SK-N-SH (cell line): ENCODE measurements at regions not wholly inside any gene's neighbourhood (a gene's known extent, or its start where the extent isn't known, plus 50 kb on each side); places are given as distances from the start of the nearest gene placed in this dataset.

ENCODE experiments used
- CTCF ChIA-PET: fragments of 300-600, 350-600 bp; formaldehyde crosslinking; extraction: SDS; loops from one replicate; lab custom pipeline; 2021; lab: Yijun Ruan, JAX
- POLR2A ChIA-PET: fragments of 350-600 bp; sonication (Branson Sonifier 250); formaldehyde crosslinking; extraction: SDS; loops from one replicate; lab custom pipeline; 2020; ENCODE audit warnings: antibody characterized with exemption, inconsistent platforms; lab: Yijun Ruan, JAX
- DNase-seq: peaks from one replicate; pipeline ENCODE4 v3.0.0; 2012
- H2AFZ ChIP-seq: fragments of 200-600 bp; sonication (generic); 2 replicates; pipeline ENCODE4 v1.8.1; 2016; ENCODE audit warnings: antibody characterized with exemption, mild to moderate bottlenecking, low read depth
- H3F3A ChIP-seq: fragments of 200-600 bp; sonication (generic); replicated peaks from 2 replicates; pipeline ENCODE3; 2016; ENCODE audit warnings: antibody characterized with exemption, mild to moderate bottlenecking; ENCODE audit not compliant: insufficient read depth
- H3K27ac ChIP-seq, 2 experiments: fragments of 200-500 bp in 1 of 2; fragments of 200-600 bp in 1 of 2; sonication (Bioruptor generic) in 1 of 2; sonication (generic), shearing (Covaris generic) in 1 of 2; 2 replicates each; pipeline versions ENCODE4 v1.5.1 to v1.6.1; 2014 to 2016; ENCODE audit warnings: low read depth in 2 of 2, inconsistent platforms in 1 of 2, low read length in 1 of 2, mild to moderate bottlenecking in 1 of 2, mixed read lengths in 1 of 2
- H3K27me3 ChIP-seq: fragments of 200-600 bp; sonication (generic), shearing (Covaris generic); 2 replicates; pipeline ENCODE4 v1.6.1; 2016; ENCODE audit warnings: mixed run types; ENCODE audit not compliant: insufficient read depth
- H3K36me3 ChIP-seq, 2 experiments: fragments of 200-500 bp in 1 of 2; fragments of 200-600 bp in 1 of 2; sonication (Bioruptor generic) in 1 of 2; sonication (generic) in 1 of 2; replicated peaks in 1 of 2; 2 replicates each; pipeline versions ENCODE3 to v1.5.1; 2014 to 2016; ENCODE audit warnings: low read length in 1 of 2, mild to moderate bottlenecking in 1 of 2; ENCODE audit not compliant: insufficient read depth in 2 of 2, control insufficient read depth in 1 of 2
- H3K4me1 ChIP-seq, 2 experiments: fragments of 200-500 bp in 1 of 2; fragments of 200-600 bp in 1 of 2; sonication (Bioruptor generic) in 1 of 2; sonication (generic), shearing (Covaris generic) in 1 of 2; 2 replicates each; pipeline versions ENCODE4 v1.5.1 to v1.6.1; 2014 to 2016; ENCODE audit warnings: low read depth in 1 of 2, low read length in 1 of 2, mixed run types in 1 of 2; ENCODE audit not compliant: insufficient read depth in 2 of 2, control insufficient read depth in 1 of 2
- H3K4me2 ChIP-seq: fragments of 200-600 bp; sonication (generic), shearing (Covaris generic); 2 replicates; pipeline ENCODE4 v1.6.1; 2017; ENCODE audit warnings: mixed run types
- H3K4me3 ChIP-seq, 2 experiments: fragments of 200-500 bp in 1 of 2; fragments of 200-600 bp in 1 of 2; sonication (Bioruptor generic) in 1 of 2; sonication (generic), shearing (Covaris generic) in 1 of 2; 2 replicates each; pipeline versions ENCODE4 v1.5.1 to v1.8.1; 2014 to 2016; ENCODE audit warnings: low read depth in 2 of 2, inconsistent platforms in 1 of 2, low read length in 1 of 2, mild to moderate bottlenecking in 1 of 2, mixed read lengths in 1 of 2, moderate library complexity in 1 of 2
- H3K79me2 ChIP-seq: fragments of 200-600 bp; sonication (generic); 2 replicates; pipeline ENCODE4 v1.8.1; 2017; ENCODE audit warnings: mild to moderate bottlenecking; ENCODE audit not compliant: insufficient read depth
- H3K9ac ChIP-seq: fragments of 200-600 bp; sonication (generic); 2 replicates; pipeline ENCODE4 v1.6.1; 2017; ENCODE audit warnings: mixed run types
- H3K9me2 ChIP-seq: fragments of 200-600 bp; sonication (generic); 2 replicates; pipeline ENCODE4 v1.6.1; 2017; ENCODE audit warnings: mixed run types
- H3K9me3 ChIP-seq: fragments of 200-600 bp; sonication (generic); 2 replicates; pipeline ENCODE4 v1.6.1; 2017; ENCODE audit warnings: mixed run types, mild to moderate bottlenecking, moderate library complexity
- H4K20me1 ChIP-seq: fragments of 200-600 bp; sonication (generic); 2 replicates; pipeline ENCODE4 v1.6.1; 2017; ENCODE audit warnings: mild to moderate bottlenecking, mixed run types; ENCODE audit not compliant: insufficient read depth
- ELF1 ChIP-seq: IDR thresholded peaks from 2 replicates; pipeline ENCODE4 v1.4.0; 2012
- EP300 ChIP-seq, 2 experiments: IDR thresholded peaks; 2 replicates each; pipeline versions ENCODE4 v1.4.0 to v1.6.1; 2012; ENCODE audit warnings: borderline replicate concordance in 1 of 2, low read depth in 1 of 2, low read length in 1 of 2
- FOSL2 ChIP-seq: IDR thresholded peaks from 2 replicates; pipeline ENCODE4 v1.4.0; 2012; ENCODE audit warnings: low read depth, mild to moderate bottlenecking, moderate library complexity, borderline replicate concordance
- FOXJ3 ChIP-seq: sonication (generic); formaldehyde crosslinking; IDR thresholded peaks from 2 replicates; pipeline ENCODE4 v1.5.1; 2020; ENCODE audit warnings: mild to moderate bottlenecking, missing genetic modification reagents
- GABPA ChIP-seq: IDR thresholded peaks from 2 replicates; pipeline ENCODE4 v1.4.0; 2012; ENCODE audit warnings: low read depth, mild to moderate bottlenecking
- GATA2 ChIP-seq: sonication (generic); formaldehyde crosslinking; IDR thresholded peaks from 2 replicates; pipeline ENCODE4 v1.5.0; 2020; ENCODE audit warnings: mild to moderate bottlenecking, missing genetic modification reagents
- IRF3 ChIP-seq: fragments of 150-350 bp; IDR thresholded peaks from 2 replicates; pipeline ENCODE4 v1.6.1; 2016; ENCODE audit warnings: mild to moderate bottlenecking, low read depth, low read length
- JUND ChIP-seq: IDR thresholded peaks from 2 replicates; pipeline ENCODE4 v1.4.0; 2012
- MEF2A ChIP-seq: IDR thresholded peaks from 2 replicates; pipeline ENCODE4 v1.4.0; 2012; ENCODE audit warnings: low read depth, borderline replicate concordance
- NRF1 ChIP-seq: IDR thresholded peaks from 2 replicates; pipeline ENCODE4 v1.6.1; 2012; ENCODE audit warnings: low read depth, mild to moderate bottlenecking, low read length
- POLR2AphosphoS5 ChIP-seq: IDR thresholded peaks from 2 replicates; pipeline ENCODE4 v1.6.1; 2012; ENCODE audit warnings: low read depth, low read length
- RAD21 ChIP-seq: IDR thresholded peaks from 2 replicates; pipeline ENCODE4 v1.6.1; 2012; ENCODE audit warnings: mild to moderate bottlenecking, low read length
- REST ChIP-seq: IDR thresholded peaks from 2 replicates; pipeline ENCODE4 v1.6.1; 2012; ENCODE audit warnings: mild to moderate bottlenecking, low read depth, low read length, moderate library complexity
- RFX5 ChIP-seq: IDR thresholded peaks from 2 replicates; pipeline ENCODE4 v1.6.1; 2012; ENCODE audit warnings: mild to moderate bottlenecking, improper control_type of control experiment, low read length
- RXRA ChIP-seq: IDR thresholded peaks from 2 replicates; pipeline ENCODE4 v1.4.0; 2012; ENCODE audit warnings: low read depth, mild to moderate bottlenecking, borderline replicate concordance
- SIN3A ChIP-seq: IDR thresholded peaks from 2 replicates; pipeline ENCODE4 v1.6.1; 2012; ENCODE audit warnings: low read depth, mild to moderate bottlenecking, low read length, moderate library complexity, borderline replicate concordance
- SMC3 ChIP-seq: IDR thresholded peaks from 2 replicates; pipeline ENCODE4 v1.6.1; 2012; ENCODE audit warnings: low read depth, low read length, improper control_type of control experiment
- TCF12 ChIP-seq: IDR thresholded peaks from 2 replicates; pipeline ENCODE4 v1.4.0; 2012
- USF2 ChIP-seq: fragments of 150-350 bp; IDR thresholded peaks from 2 replicates; pipeline ENCODE4 v1.6.1; 2017; ENCODE audit warnings: antibody characterized with exemption, low read length, low read depth, borderline replicate concordance
- WGBS: methylation state at CpG from one replicate; pipeline ENCODE4 v1.1.6; 2017; ENCODE audit warnings: low lambda C conversion rate; 5-methylcytosine and 5-hydroxymethylcytosine counted together

- Histone ChIP-seq H3K4me2 (no peak overlapping the region), H3K4me3 (no peak overlapping the region), H3K9me2 (no peaks in the 10 kb centered on the region), H3K27ac (no peak overlapping the region), H3K79me2 (no peaks in the 10 kb centered on the region), H2AFZ (no peak overlapping the region), H3K9ac (no peak overlapping the region), H3K9me3 (no peaks in the 10 kb centered on the region), H3K36me3 (no peaks in the 10 kb centered on the region), H3K4me1 (peaks cover 0 to 9% of the 10 kb centered on the region in 2 experiments; a peak in 1 of 4 replicates), H4K20me1 (no peaks in the 10 kb centered on the region), H3K27me3 (no peaks in the 10 kb centered on the region), H3F3A (no peaks in the 10 kb centered on the region)
- no peak for DNase-seq
- 45% methylated on average over 2 of the region's 2 CpGs for WGBS
- CTCF ChIA-PET, result no interaction called here
- POLR2A ChIA-PET, result no interaction called here
- TF ChIP-seq TCF12 (no peak), SIN3A (no peak), RXRA (no peak), FOXJ3 (CRISPR knock-in tag) (no peak), EP300 (IDR thresholded peaks at IDR 0.05; ENCODE audit: borderline replicate concordance in 1 of 2, low read depth in 1 of 2, low read length in 1 of 2) (no peak), FOSL2 (no peak), USF2 (no peak), POLR2AphosphoS5 (no peak), MEF2A (no peak), JUND (no peak), NRF1 (no peak), GABPA (no peak)
These were observed 391.9 kb downstream of the LMO4 start for GRCh38 chr1:87720561-87720960.

GRCh38 chr1:87723193-87723592, 394.5 kb downstream of the LMO4 start:
- ChIA-PET POLR2A (no interaction called here), CTCF (no interaction called here)
- no peaks in the 10 kb centered on the region for H3K36me3 ChIP-seq
- no peaks in the 10 kb centered on the region for H3K9me3 ChIP-seq
- H3K4me2 ChIP-seq, result no peak overlapping the region
- no peaks in the 10 kb centered on the region for H3K9me2 ChIP-seq
- no peak overlapping the region for H3K27ac ChIP-seq
- no peak for TF ChIP-seq RXRA
- no peak for TF ChIP-seq RAD21
- no peak for TF ChIP-seq GABPA
- no peak for TF ChIP-seq GATA2 (CRISPR knock-in tag)
- TF ChIP-seq SMC3, result no peak
- TF ChIP-seq FOSL2, result no peak
- TF ChIP-seq ELF1, result no peak
- no peak for TF ChIP-seq POLR2AphosphoS5
- no peak for TF ChIP-seq FOXJ3 (CRISPR knock-in tag)
- TF ChIP-seq IRF3, result no peak
- TF ChIP-seq RFX5, result no peak
- TF ChIP-seq TCF12, result no peak
- no peak for TF ChIP-seq NRF1
- TF ChIP-seq REST, result no peak
- DNase-seq, result no peak
- H2AFZ ChIP-seq, result no peak overlapping the region
- H3K9ac ChIP-seq, result no peak overlapping the region
- no peaks in the 10 kb centered on the region for H3K27me3 ChIP-seq
- H4K20me1 ChIP-seq, result no peaks in the 10 kb centered on the region
- H3K79me2 ChIP-seq, result no peaks in the 10 kb centered on the region
- no peak overlapping the region for H3K4me3 ChIP-seq
- no peaks in the 10 kb centered on the region for H3F3A ChIP-seq
- H3K4me1 ChIP-seq, result peaks cover 0 to 2% of the 10 kb centered on the region in 2 experiments; a peak in 1 of 4 replicates
